K562 (cell line): ENCODE measurements at regions not wholly inside any gene's neighbourhood (a gene's known extent, or its start where the extent isn't known, plus 50 kb on each side); places are given as distances from the start of the nearest gene placed in this dataset.

Experiments
- ATF1 ChIP-seq, 2 experiments: fragments of 450-650 bp in 1 of 2; IDR thresholded peaks; 2 replicates each; pipeline ENCODE4 v1.6.1; 2016; ENCODE audit warnings: missing compliant biosample characterization in 1 of 2, missing genetic modification characterization in 1 of 2
- CGGBP1 ChIP-seq: fragments of 250-450 bp; sonication (Bioruptor Pico); IDR thresholded peaks from 2 replicates; pipeline ENCODE4 v1.9.0; 2021; ENCODE audit warnings: mild to moderate bottlenecking
- EP300 ChIP-seq: IDR thresholded peaks from 2 replicates; pipeline ENCODE4 v1.6.1; 2012; ENCODE audit warnings: low read length, improper control_type of control experiment
- EP400 ChIP-seq: fragments of 450-650 bp; IDR thresholded peaks from 2 replicates; pipeline ENCODE4 v1.6.1; 2017; ENCODE audit warnings: antibody characterized with exemption, mild to moderate bottlenecking, moderate library complexity
- FOXP4 ChIP-seq: sonication (generic); formaldehyde crosslinking; IDR thresholded peaks from 2 replicates; pipeline ENCODE4 v1.8.0; 2022; ENCODE audit warnings: mild to moderate bottlenecking, missing genetic modification reagents, borderline replicate concordance
- FUS ChIP-seq: fragments of 200-400 bp; formaldehyde crosslinking; optimal IDR thresholded peaks from 2 replicates; pipeline ENCODE3; 2017; ENCODE audit warnings: low read depth, low read length
- GATAD2A ChIP-seq: fragments of 450-650 bp; IDR thresholded peaks from 2 replicates; pipeline ENCODE4 v1.6.1; 2017
- GTF2A2 ChIP-seq: IDR thresholded peaks from 2 replicates; pipeline ENCODE4 v1.6.1; 2016; ENCODE audit warnings: mild to moderate bottlenecking, missing genetic modification characterization, missing compliant biosample characterization
- HBP1 ChIP-seq: fragments of 450-650 bp; formaldehyde crosslinking; IDR thresholded peaks from 2 replicates; pipeline ENCODE4 v1.4.0; 2022; ENCODE audit warnings: missing genetic modification characterization
- HSF4 ChIP-seq: fragments of 250-450 bp; sonication (Bioruptor Pico); IDR thresholded peaks from 2 replicates; pipeline ENCODE4 v2.1.2; 2022; ENCODE audit warnings: mild to moderate bottlenecking, moderate library complexity, borderline replicate concordance
- JUNB ChIP-seq: fragments of 450-650 bp; formaldehyde crosslinking; conservative IDR thresholded peaks from 2 replicates; pipeline ENCODE4 v1.4.0; 2020; ENCODE audit warnings: mild to moderate bottlenecking
- MAX ChIP-seq: sonication (generic); formaldehyde crosslinking; IDR thresholded peaks from 2 replicates; pipeline ENCODE4 v1.9.0; 2022; ENCODE audit warnings: mild to moderate bottlenecking, missing genetic modification reagents
- NR1H2 ChIP-seq: sonication (generic); formaldehyde crosslinking; IDR thresholded peaks from 2 replicates; pipeline ENCODE4 v1.4.0; 2020; ENCODE audit warnings: mild to moderate bottlenecking, missing genetic modification reagents
- RREB1 ChIP-seq: fragments of 250-450 bp; sonication (Bioruptor Pico); IDR thresholded peaks from 2 replicates; pipeline ENCODE4 v1.4.0; 2020
- SNRNP70 ChIP-seq: fragments of 200-400 bp; formaldehyde crosslinking; optimal IDR thresholded peaks from 2 replicates; pipeline ENCODE3; 2017; ENCODE audit warnings: low read depth, low read length
- THRAP3 ChIP-seq: fragments of 450-650 bp; IDR thresholded peaks from 2 replicates; pipeline ENCODE4 v1.6.1; 2016; ENCODE audit warnings: mild to moderate bottlenecking, inconsistent platforms, borderline replicate concordance
- U2AF2 ChIP-seq: fragments of 200-400 bp; formaldehyde crosslinking; optimal IDR thresholded peaks from 2 replicates; pipeline ENCODE3; 2017; ENCODE audit warnings: low read depth, mild to moderate bottlenecking, low read length
- ZNF133 ChIP-seq: fragments of 250-450 bp; sonication (Bioruptor Pico); IDR thresholded peaks from 2 replicates; pipeline ENCODE4 v1.4.0; 2020; ENCODE audit warnings: mild to moderate bottlenecking
- ZNF408 ChIP-seq: fragments of 250-450 bp; sonication (Bioruptor Pico); IDR thresholded peaks from 2 replicates; pipeline ENCODE4 v1.4.0; 2020; ENCODE audit warnings: low read depth, mild to moderate bottlenecking, moderate library complexity
- ZNF830 ChIP-seq: fragments of 250-450 bp; sonication (Bioruptor Pico); IDR thresholded peaks from 2 replicates; pipeline ENCODE4 v1.5.0; 2021; ENCODE audit warnings: mild to moderate bottlenecking

GRCh38 chr16:85522842-85523601 lies 90.1 kb upstream of the GSE1 start (continued):
- TF ChIP-seq RREB1 (no peak), GTF2A2 (no peak), FOXP4 (no peak), HBP1 (CRISPR knock-in tag) (peak; percentile 90), JUNB (CRISPR knock-in tag) (no peak), CGGBP1 (CRISPR knock-in tag) (no peak), ATF1 (CRISPR knock-in tag; IDR thresholded peaks at IDR 0.05) (no peak), ATF1 (tag; IDR thresholded peaks at IDR 0.05) (no peak), ZNF408 (CRISPR knock-in tag) (no peak), NR1H2 (no peak), THRAP3 (no peak), EP300 (no peak), EP400 (no peak), ZNF133 (CRISPR knock-in tag) (no peak), HSF4 (no peak), ZNF830 (CRISPR knock-in tag) (no peak), GATAD2A (no peak), FUS (no peak), MAX (no peak; the same call in 1 of the 2 replicates), SNRNP70 (no peak), U2AF2 (no peak)
